ENCODE measurements at regions not wholly inside any gene's neighbourhood (a gene's known extent, or its start where the extent isn't known, plus 50 kb on each side); places are given as distances from the start of the nearest gene placed in this dataset.
A peak's percentile ranks its signal among the peaks of the same experiment; 100 is the strongest.
"Not testable (repeated sequence)": the region's sequence is repeated elsewhere in the genome, so short reads cannot be mapped to it uniquely, and the experiment has no call there.

DNA sequence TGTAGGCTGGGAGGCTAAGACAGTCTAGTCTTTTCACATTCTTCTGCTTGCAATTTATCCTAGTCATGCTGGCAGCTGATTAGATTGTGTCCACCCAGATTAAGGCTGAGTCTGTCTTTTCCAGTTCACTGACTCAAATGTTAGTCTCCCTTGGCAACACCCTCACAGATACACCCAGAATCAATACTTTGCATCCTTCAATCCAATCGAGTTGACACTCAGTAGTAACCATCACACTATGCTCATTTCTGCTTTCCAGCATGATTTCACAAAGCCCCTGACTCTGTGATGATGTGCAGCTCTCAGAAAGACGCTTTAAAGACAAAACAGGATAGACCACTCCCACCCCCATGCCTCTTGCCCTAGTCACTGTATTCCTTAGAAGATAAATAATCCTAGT lies 693.0 kb downstream of the HTR1B start:
- TF ChIP-seq CTCF (conservative IDR thresholded peaks at IDR 0.05; ENCODE audit: low read depth, low read length): no peak
- DNase-seq (ENCODE audit: low read depth): peak; percentile 13
- H3K4me3 ChIP-seq (ENCODE audit: low read depth, low read length): no peak overlapping the region

- DNase-seq (ENCODE audit: low read depth): no peak
- no peak for TF ChIP-seq CTCF (conservative IDR thresholded peaks at IDR 0.05; ENCODE audit: low read depth, low read length)
- H3K4me3 ChIP-seq (ENCODE audit: low read depth, low read length): no peak overlapping the region
Measured at GRCh38 chr6:76768556-76768955, 694.7 kb downstream of the HTR1B start.

DNA sequence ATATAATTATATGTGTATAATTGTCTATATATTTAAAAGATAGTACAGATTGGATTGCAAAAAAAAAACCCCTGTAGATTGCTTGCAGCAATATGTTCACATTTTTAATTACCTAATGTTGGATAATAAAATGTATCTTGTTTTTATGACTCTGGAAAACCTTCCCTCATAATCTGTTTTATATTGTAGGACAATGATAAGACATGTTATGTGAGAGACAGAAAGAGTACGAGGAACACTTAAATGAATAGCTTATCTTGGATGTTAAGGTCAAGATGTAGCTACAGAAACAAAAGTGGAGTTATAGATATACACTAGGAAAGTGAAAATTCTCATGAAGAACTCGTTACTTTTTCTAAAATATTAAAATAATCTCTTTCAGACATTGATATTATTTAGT lies 691.6 kb upstream of the IMPG1 start:
- DNase-seq (ENCODE audit: low read depth): no peak
- no peak overlapping the region for H3K4me3 ChIP-seq (ENCODE audit: low read depth, low read length)

DNA sequence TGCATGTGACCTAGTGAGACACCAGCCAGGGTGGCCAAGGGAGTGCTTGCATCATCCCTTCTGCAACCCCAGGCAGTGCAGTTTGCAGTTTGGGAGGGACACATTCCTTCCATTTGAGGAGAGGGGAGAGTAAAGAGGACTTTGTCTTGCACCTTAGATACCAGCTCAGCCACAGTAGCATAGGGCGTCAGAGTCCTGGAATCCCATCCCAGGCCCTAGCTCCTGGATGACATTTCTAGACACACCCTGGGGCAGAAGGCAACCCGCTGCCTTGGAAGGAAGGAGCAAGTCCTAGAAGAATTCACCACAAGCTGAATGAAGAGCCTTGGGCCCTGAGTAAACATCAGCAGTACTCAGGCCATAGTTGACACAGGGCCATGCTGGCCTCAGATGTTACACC lies 680.4 kb upstream of the IMPG1 start:
- TF ChIP-seq CTCF (conservative IDR thresholded peaks at IDR 0.05; ENCODE audit: low read depth, low read length): no peak
- H3K4me3 ChIP-seq (ENCODE audit: low read depth, low read length): no peak overlapping the region
- DNase-seq (ENCODE audit: low read depth): no peak

More for the DNA sequence above, 691.6 kb upstream of the IMPG1 start:
- no peak for TF ChIP-seq CTCF (conservative IDR thresholded peaks at IDR 0.05; ENCODE audit: low read depth, low read length)

DNA sequence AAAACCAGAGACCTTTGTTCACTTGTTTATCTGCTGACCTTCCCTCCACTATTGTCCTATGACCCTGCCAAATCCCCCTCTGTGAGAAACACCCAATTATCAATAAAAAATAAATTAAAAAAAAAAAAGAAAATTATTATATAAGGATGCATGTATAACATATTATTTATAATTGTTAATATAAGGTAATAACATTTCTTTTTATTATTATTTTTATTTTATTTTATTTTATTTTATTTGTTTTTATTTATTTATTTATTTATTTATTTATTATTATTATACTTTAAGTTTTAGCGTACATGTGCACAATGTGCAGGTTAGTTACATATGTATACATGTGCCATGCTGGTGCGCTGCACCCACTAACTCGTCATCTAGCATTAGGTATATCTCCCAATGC lies 672.9 kb upstream of the IMPG1 start:
- H3K4me3 ChIP-seq (ENCODE audit: low read depth, low read length); DNase-seq (ENCODE audit: low read depth): not testable (repeated sequence)

DNA sequence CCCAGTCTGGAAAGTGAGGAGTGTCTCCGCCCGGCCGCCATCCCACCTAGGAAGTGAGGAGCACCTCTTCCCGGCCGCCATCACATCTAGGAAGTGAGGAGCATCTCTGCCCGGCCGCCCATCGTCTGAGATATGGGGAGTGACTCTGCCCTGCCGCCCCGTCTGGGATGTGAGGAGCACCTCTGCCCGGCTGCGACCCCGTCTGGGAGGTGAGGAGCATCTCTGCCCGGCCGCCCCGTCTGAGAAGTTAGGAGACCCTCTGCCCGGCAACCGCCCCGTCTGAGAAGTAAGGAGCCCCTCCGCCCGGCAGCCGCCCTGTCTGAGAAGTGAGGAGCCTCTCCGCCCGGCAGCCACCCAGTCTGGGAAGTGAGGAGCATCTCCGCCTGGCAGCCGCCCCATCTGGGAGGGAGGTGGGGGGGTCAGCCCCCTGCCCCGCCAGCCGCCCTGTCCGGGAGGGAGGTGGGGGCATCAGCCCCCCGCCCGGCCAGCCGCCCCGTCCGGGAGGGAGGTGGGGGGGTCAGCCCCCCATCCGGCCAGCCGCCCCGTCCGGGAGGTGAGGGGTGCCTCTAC lies 671.8 kb upstream of the IMPG1 start:
- not testable (repeated sequence) for DNase-seq (ENCODE audit: low read depth)

GRCh38 chr6:76742919-76743318 lies 670.5 kb upstream of the IMPG1 start:
- DNase-seq (ENCODE audit: low read depth): peak; percentile 9
- no peak overlapping the region for H3K4me3 ChIP-seq (ENCODE audit: low read depth, low read length)
- no peak for TF ChIP-seq CTCF (conservative IDR thresholded peaks at IDR 0.05; ENCODE audit: low read depth, low read length)

More for the DNA sequence above, 671.8 kb upstream of the IMPG1 start:
- H3K4me3 ChIP-seq (ENCODE audit: low read depth, low read length): not testable (repeated sequence)

DNA sequence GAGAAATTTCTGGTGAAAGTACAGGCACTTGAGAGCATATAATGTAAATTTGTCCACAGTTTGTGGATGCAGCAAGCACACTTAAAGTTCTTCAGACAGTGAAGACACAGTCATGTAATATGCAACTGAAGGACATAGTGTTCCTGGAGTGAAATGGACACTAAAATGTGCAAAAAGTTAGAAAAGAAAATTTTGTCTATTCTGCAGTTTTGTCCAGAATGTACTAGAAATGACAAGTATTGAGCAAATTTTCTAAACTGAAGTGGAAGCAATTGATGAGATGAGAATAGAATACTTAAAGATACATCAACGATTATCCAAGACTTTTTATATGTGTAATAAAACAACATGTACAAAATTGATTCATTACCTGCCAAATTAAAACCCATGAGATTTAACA lies 647.0 kb upstream of the IMPG1 start:
- no peak for TF ChIP-seq CTCF (conservative IDR thresholded peaks at IDR 0.05; ENCODE audit: low read depth, low read length)
- no peak for DNase-seq (ENCODE audit: low read depth)
- no peak overlapping the region for H3K4me3 ChIP-seq (ENCODE audit: low read depth, low read length)
